LNCAP (cell line): ENCODE measurements at regions not wholly inside any gene's neighbourhood (a gene's known extent, or its start where the extent isn't known, plus 50 kb on each side); places are given as distances from the start of the nearest gene placed in this dataset.

Source experiments
- TF ChIP-seq, protein P1 (sequence below): fragments of 450-650 bp; IDR thresholded peaks from 2 replicates; pipeline ENCODE4 v1.5.1; 2017; ENCODE audit warnings: mild to moderate bottlenecking

DNA sequence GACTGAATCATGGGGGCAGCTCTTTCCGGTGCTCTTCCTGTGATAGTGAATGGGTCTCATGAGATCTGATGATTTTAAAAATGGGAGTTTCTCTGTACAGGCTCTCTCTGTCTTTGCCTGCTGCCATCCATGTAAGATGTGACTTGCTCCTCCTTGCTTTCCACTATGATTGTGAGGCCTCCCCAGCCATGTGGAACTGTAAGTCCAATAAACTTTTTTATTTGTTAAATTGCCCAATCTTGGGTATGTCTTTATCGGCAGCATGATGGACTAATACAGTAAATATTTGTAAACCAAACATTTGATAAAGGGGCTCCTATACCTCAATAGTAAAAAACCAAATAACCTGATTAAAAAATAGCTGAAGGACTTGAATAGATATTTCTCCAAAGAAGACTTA, 77.3 kb downstream of the INSIG2 start:
- TF ChIP-seq, protein P1, sequence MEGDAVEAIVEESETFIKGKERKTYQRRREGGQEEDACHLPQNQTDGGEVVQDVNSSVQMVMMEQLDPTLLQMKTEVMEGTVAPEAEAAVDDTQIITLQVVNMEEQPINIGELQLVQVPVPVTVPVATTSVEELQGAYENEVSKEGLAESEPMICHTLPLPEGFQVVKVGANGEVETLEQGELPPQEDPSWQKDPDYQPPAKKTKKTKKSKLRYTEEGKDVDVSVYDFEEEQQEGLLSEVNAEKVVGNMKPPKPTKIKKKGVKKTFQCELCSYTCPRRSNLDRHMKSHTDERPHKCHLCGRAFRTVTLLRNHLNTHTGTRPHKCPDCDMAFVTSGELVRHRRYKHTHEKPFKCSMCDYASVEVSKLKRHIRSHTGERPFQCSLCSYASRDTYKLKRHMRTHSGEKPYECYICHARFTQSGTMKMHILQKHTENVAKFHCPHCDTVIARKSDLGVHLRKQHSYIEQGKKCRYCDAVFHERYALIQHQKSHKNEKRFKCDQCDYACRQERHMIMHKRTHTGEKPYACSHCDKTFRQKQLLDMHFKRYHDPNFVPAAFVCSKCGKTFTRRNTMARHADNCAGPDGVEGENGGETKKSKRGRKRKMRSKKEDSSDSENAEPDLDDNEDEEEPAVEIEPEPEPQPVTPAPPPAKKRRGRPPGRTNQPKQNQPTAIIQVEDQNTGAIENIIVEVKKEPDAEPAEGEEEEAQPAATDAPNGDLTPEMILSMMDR: no peak
